ENCODE measurements at regions not wholly inside any gene's neighbourhood (a gene's known extent, or its start where the extent isn't known, plus 50 kb on each side); places are given as distances from the start of the nearest gene placed in this dataset.
A peak's percentile ranks its signal among the peaks of the same experiment; 100 is the strongest.

DNA sequence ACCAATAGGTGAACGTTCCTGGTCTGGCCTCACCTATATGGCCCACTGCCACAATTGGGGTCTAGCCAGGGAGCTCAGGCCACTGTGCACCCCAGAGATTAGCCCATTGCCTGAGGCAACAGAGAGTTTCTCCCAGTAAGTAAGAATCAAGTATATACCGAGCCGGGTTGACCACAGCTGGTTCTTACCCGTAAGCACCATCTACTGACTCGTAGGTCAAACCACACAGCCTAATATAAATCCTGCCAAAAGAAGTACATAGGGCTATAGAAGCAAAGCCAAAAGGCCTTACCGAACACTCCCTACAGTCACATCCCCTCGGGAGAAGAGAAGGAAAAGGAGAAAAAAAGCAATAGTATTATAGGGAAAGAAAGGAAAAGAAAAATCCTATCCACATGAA is 463.6 kb upstream of the GJE1 start:
- DNase-seq = no peak

DNA sequence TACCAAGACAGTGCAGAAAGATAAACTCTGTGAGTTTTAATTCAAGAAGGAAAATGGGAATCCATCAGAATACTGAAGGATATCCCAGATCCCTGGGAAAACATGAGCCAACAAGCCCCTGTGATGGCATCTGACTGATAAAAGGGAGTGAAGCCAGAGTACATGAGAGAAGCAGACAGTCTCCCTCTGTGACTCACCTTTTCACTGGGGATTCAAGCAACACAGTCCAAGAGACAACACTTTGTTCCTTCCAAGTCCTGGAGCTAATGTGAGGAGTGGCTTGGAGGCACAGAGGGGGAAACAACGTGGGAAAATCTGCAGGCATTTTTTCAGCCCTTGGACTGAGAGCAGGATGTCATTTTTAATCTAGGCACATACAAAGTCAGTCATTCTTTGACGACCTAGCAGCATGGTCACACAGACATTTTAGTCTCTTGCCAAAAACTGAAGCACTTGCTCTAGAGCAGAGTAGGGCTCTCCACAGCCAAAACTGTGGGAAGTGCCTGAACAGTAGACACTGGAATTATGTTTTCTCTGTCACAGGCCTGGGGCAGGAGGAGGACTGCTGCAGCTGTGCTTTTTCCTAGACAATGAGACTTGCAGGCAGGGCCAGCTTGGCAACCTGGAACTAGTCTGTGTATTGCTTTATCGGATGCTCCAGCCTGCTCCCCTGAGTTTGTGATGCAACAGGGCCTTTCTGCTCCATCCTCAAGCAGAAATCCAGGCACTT is 465.0 kb upstream of the GJE1 start:
- DNase-seq = no peak

DNA sequence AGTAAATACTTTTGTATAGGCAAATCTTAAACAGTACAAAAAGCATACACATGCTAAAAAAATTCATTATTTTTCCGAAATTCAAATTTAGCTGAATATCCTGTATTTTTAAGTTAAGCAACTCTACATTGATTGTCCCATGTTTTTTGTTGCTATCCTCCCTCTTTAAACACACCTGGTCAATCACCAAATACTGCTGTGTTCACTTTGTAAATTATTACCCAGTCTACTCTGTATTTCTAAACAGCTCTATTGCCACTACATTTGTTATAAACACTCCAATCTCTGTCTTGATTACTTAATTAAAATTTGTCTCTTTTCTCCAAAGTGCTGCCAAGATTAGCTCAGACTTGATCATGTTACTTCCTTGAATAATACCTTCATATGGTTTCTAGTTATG is 466.5 kb upstream of the GJE1 start:
- no peak for DNase-seq

DNA sequence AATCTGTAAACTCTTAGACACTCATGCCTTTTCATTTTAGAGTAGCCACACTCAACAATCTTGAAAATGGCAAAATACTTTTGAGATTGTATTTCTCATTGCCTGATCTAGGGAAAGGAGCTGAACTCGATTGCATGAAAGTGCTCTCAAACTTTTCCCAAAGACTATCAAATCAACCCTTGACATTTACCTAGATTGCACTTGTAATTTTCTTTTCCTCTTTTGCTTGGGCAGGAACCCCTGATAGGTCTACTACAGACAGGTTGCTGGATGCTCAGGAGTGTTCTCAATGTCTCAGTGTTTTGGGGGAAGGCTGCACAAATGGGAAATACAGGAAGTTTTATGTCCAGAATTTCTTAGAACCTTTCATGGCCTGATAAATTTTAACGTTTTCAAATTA is 468.0 kb upstream of the GJE1 start:
- no peak for DNase-seq

DNA sequence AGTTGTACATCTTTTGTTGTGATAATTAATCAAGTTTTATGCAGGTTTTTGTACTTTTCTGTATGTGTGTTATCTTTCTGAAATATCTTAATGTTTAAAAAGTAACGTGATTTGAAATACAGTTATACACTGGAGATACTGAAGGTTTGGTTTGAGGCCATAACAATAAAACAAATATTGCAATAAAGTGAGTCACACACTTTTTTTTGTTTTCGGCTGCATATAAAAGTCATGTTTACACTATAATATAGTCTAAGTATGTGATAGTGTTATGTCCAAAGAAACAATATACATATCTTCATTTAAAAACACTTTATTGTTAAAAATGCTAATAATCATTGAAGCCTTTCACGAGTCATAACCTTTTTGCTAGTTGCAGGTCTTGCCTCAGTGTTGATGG is 473.1 kb upstream of the GJE1 start:
- no peak for DNase-seq

DNA sequence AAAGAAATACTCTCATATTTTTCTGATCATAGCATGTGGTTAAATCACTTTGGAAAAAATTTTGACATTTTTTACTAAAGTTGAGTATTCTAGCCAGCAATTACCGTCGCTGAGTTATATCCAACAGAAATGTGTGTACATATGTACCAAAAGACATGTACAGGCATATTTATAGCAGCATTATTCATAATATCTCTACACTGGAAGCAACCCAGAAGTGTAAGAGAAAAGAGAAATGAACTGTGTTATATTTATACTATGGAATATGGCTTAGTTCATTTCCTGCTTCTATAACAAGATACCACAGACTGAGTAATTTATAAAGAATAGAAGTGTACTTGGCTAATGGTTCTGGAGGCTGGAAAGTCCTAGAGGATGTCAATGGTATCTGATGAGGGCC is 474.0 kb upstream of the GJE1 start:
- no peak for DNase-seq

DNA sequence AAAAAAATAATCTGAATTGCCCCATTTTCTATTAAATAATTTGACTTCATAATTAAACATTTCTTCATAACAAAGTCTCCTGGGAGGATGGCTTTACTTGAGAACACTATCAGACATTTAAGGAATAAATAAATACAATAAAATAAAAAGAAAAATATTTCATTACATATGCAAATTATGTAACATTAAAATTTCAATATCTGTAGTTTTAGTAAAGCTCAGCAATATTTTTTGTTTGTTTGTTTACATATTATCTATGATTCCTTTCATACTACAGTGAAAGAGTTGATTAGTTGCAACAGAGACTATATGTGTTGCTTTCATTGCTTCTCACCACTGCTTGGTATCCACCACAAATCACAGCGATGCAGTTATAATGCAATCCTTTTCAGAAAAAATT is 474.9 kb upstream of the GJE1 start:
- no peak for DNase-seq

DNA sequence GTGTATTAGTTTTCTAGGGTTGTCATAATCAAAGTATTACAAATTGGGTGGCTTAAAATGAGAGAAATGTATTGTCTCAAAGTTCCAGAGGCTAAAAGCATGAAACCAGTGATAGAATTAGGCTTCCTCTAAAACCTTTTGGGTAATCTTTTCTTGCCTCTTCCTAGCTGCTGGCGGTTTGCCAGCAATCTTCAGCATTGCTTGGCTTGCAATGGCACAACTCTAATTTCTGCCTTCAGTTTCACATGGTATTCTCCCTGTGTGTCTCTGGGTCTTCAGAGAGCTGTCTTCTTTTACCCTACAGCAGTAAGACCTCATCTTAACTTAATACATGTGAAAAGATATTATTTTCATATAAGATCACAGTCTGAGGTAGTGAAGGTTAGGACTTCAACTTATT is 479.1 kb upstream of the GJE1 start:
- peak in 1 of 2 experiments; percentile 10 for DNase-seq

DNA sequence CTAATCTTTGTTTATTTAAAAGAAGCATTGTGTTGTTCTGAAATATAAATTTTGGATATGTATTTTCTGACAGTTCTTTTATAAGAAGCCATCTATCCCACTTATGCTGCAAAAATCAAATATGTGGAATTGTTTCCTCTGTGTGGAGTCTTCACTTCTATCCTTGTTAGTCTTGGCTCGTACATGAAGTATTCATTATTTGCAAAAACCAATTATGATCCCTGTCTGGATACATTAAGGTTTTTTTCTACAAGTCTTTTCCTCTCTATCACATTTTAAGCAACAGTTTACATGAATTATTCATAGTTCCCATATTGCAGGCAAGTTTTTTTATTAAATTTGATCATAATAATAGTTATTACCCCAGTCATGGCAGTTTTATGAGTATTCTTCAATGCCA is 490.8 kb upstream of the GJE1 start:
- DNase-seq = no peak

DNA sequence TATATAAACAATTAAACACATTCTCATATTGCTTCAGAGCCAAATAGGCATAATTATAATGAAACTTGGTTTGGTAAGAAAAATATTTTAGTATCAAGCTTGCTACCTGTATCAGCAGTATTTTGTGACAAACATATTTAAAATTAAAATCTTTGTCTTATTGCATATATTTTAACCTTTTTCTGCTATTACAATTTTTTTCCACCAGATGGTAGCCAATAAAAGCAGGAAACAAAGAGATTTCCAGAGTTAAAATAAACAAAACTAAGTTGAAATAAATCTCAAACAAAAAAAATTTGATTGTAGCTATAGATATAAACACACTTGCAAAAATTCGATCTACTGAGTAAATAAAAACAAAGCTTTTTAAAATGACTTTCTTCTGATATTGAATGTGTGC is 491.3 kb upstream of the GJE1 start:
- no peak for DNase-seq

DNA sequence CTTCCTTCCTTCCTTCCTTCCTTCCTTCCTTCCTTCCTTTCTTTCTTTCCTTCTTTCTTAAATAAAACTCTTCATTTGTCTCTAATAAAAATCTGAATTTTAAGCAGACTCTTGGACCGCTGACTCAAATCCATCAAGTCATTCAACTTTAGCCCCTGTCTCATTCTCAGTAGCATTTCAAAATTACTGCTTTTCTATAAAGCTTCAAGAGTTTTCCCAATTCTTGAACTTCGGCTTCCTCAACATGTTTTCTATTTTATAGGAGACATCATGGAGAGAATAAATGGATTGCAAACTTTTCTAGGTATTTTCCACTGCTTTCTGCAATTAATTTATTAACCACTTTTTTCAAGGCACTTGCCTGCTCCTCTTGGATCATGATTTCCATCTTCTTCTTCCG is 497.1 kb upstream of the GJE1 start:
- DNase-seq = no peak

DNA sequence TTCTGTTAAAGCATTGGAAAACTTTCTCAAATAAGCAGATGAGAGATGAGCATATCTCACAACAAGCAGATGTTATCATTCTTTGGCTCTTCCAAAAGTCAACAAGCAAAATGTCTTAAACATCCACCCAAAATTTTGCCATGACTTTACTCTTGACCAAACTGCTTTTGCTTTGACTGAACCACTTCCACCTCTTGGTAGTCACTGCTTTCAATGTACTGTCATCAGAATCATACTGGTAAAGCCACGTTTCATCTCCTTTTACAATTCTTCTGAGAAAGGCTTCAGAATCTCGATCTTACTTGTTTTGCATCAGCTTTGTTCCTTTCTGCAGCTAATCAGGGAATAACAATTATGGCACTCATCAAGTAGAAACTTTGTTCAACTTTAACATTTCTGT is 498.5 kb upstream of the GJE1 start:
- DNase-seq = no peak

DNA sequence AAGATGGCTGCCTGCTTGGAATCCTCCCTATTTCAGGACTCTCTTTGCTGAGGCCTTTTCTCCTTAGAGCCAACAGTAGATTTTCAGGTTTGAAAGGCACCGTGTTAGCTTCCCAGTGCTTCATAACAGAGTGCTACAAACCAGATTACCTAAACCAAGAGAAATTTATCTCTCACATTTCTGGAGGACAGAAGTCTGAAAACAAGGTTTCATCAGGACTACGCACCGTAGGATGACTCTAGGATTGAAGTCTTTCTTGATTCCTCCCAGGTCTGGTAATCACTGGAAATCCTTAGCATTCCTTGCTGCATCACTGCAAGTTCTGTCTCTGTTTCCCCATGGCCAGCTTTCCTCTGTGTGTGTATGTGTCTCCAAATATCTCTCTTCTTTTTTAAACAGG is 508.4 kb upstream of the GJE1 start:
- no peak for DNase-seq

DNA sequence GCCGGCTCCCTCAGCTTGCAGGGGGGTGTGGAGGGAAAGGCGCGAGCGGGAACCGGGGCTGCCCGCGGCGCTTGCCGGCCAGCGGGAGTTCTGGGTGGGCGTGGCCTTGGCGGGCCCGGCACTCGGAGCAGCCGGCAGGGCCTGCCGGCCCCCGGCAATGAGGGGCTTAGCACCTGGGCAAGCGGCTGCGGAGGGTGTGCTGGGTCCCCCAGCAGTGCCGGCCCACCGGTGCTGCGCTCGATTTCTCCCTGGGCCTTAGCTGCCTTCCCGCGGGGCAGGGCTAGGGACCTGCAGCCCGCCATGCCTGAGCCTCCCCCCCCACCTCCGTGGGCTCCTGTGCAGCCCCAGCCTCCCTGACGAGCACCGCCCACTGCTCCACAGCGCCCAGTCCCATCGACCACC is 514.5 kb upstream of the GJE1 start:
- DNase-seq = no peak

DNA sequence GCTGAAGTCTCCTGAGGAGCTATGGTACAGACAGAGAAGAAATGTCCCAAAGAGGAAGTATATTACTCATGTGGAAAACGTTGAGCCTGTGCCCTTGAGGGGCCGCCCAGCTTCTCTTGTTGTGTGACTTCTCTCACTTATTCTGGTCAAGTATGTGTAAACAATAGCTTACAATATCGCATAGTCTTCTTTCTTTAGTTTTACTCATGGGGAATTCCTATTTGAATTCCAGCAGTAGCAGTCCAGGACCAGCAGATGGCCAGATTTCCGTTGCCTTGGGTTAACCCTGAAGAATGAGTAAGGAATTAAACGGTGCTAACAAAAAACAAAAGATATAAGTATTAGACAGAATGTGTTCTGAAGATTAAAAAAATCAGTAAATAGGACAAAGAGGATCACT is 522.0 kb upstream of the GJE1 start:
- no peak for DNase-seq

DNA sequence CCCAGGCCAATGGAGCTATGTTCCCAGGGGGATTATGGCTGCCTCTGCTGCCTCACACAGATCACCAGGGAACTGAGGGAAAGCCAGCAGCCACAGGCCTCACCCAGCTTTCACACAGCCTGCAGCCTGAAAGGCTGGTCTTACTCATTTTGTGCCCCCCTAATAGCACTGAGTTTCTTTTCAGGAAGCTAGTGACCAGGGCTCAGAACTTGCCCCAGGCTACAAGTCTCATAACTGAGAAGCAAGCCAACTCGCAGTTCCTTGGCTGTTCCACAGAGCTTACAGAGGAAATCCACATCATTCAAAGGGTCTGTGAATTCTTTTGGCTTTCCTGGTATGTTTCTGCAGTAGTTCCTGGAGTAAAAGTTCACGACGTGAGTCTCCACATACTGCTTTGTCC is 524.8 kb upstream of the GJE1 start:
- no peak for DNase-seq

DNA sequence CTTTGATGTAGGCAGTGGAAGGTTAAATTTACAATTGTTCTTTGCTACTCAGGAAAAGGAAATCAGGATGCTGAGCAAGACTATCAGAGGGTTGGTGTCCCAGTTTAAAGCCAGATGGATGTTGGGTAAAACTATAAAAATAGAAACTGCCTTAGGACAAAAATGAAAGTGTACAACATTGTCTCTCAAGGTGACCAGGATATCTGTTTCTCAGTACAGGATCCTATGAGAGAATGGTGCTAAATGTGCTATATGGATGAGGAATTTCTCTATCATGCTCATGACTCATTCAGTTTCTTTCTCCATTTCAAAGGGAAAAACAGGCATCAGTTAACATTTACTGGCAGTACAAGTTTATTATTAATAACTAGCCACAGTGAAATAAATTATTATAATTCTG is 534.2 kb upstream of the GJE1 start:
- no peak for DNase-seq

DNA sequence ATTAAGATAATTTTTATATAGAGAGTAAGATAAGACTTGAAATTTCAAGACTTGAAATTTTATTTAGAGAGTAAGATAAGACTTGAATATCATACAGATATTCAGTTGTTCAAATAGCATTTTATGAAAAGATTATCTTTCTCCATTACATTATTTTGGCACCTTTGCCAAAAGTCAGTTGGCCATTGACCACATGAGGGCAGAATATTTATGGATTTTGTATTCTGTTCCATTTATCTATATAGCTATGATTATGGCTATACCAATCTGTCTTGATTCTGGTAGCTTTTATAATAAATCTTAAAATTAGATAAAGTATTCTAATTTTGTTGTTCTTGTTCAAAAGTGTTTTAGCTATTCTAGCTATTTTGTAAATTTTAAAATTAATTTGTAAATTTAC is 537.9 kb upstream of the GJE1 start:
- no peak for DNase-seq

DNA sequence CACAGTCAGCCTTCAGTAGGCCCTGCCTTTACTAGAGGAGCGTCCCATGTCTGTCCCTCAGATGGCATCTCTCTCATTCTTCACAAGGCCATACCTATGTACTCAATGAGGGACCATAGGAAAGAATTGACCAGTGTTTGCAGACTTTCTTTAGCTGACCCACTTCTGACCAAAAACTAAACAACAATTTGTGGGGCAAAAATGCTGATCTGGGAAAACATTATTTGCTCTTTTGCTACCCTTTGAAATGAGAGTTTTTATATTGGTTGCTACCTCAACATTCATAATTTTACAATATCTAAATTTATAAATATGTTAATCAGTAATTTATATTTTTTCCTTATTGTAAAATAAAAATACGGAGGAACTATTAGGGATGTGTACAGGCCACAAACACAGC is 539.4 kb upstream of the GJE1 start:
- no peak for DNase-seq

DNA sequence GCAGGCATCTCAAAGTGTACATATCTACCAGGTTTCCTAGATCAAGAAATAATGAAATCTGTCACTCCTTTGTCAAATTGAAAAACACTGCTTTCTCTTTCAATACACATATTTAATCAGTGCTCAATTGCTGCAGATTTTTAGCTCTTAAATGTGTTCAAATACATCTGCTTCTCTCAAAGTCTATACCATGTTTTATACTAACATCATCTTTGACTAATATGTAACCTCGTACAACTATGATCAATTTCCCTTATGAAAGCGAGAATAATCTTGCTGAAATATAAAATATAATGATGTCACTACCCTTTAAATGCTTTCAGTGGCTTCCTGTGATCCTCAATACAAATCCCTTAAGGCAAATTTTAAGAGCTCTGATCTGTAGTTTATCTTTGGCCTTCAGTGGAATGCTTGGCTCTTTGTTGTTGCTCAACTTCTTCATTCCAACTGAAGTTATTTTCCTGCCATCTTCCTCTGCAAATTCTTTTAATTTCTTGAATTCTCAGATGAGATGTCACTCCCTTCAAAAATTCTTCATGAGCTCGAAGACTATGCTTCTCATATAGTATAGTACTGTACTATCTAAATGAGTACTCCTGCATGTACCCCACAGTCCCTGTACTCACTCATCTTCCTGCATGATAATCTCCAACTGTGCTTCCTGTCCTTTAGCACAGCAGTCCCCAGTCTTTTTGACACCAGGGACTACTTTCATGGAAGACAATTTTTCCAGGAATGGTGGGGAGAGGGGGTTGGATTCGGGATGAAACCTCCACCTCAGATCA is 545.1 kb upstream of the GJE1 start:
- DNase-seq = no peak

DNA sequence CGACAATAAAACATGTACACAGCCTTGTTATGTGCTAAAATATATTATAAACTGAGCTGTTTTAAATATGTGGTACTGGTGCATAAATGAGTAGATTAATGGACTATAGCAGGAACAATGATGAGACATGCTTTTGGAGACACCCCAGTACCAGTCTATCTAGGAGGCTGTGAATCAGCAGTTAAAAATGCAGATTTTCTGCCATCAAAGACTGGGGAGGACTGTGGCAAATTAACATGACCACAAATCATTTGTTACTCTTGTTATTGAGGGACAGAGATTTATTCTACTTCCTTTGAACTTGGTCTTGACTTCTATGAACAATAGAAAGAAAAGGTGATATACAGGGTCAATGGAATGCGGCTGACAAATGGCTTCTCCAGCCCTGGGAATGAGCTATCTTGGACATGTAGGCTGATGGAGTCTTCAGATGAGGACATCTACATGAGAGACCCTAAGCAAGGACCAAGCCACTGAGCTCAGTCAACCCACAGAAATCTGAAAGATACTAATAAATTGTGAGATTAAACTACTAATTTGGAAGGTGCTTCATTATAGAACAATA is 551.7 kb upstream of the GJE1 start:
- no peak for DNase-seq

DNA sequence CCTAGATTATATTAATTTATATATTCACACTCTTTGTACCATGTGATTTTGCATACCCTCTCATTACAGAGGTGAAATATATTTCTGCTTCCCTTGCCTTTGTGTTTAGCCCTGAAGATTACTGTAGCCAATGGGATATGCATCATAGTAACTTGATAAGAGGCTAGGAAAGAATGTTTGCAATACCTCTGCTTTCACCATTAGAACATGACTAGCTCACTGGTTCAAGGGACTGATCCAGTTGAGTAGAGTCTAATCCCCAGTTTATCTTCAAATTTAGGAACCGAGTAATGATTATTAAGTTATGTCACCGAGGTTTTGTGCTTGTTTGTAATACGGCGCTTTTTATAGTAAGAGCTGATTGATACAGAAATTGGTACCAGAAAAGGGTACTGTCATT is 552.6 kb upstream of the GJE1 start:
- DNase-seq = no peak

DNA sequence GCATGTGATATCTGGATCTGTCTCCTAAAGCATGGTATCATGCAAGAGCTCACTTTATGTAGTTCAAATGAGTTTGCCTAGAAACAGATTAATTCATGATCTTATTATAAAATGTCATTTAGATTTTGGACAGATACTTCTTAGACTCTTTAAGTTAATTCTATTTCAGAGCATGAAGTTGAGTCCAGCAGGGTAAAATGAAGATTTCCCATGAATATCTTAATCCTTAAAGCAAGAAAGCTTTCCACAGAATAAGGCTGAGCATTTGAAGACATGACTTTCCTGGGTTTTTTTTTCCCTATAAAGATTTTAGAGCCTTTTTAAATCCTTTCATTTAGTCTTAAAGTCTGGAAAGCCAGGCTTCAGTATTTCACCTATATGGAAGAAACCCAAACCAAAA is 556.0 kb upstream of the GJE1 start:
- no peak for DNase-seq

Data from SHP77 (cell line).